ENCODE measurements at regions not wholly inside any gene's neighbourhood (a gene's known extent, or its start where the extent isn't known, plus 50 kb on each side); places are given as distances from the start of the nearest gene placed in this dataset.

DNA sequence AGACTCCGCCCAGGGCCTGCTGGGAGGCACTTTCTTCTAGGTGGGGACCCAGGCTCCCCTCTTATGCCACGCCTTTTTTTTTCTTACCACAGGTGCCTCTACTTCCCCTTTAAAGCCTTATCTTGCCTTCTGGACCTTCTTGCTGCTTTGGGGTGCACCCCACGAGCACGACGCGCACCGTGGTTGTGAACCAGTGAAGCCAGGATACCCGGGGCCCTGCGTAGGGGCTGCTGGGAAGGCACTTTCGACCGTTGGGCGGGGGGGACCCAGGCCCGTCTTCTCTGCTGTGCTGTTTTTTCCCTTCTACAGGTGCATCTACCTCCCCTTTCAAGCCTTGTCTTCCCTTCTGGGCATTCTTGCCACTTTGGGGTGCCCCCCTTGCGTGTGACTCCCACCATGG lies 305.4 kb downstream of the ALG10 start:
- TF ChIP-seq POLR2A (IDR thresholded peaks at IDR 0.05) = no peak
- TF ChIP-seq, protein P1, sequence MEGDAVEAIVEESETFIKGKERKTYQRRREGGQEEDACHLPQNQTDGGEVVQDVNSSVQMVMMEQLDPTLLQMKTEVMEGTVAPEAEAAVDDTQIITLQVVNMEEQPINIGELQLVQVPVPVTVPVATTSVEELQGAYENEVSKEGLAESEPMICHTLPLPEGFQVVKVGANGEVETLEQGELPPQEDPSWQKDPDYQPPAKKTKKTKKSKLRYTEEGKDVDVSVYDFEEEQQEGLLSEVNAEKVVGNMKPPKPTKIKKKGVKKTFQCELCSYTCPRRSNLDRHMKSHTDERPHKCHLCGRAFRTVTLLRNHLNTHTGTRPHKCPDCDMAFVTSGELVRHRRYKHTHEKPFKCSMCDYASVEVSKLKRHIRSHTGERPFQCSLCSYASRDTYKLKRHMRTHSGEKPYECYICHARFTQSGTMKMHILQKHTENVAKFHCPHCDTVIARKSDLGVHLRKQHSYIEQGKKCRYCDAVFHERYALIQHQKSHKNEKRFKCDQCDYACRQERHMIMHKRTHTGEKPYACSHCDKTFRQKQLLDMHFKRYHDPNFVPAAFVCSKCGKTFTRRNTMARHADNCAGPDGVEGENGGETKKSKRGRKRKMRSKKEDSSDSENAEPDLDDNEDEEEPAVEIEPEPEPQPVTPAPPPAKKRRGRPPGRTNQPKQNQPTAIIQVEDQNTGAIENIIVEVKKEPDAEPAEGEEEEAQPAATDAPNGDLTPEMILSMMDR (IDR thresholded peaks at IDR 0.05) = no peak
- TF ChIP-seq POLR2AphosphoS5 (IDR thresholded peaks at IDR 0.05; ENCODE audit: insufficient read depth in 1 of 2, low read depth in 1 of 2) = no peak

All from vagina (tissue), 2 donors.